ENCODE measurements at regions not wholly inside any gene's neighbourhood (a gene's known extent, or its start where the extent isn't known, plus 50 kb on each side); places are given as distances from the start of the nearest gene placed in this dataset.
"Not testable (repeated sequence)": the region's sequence is repeated elsewhere in the genome, so short reads cannot be mapped to it uniquely, and the experiment has no call there.

GRCh38 chrX:142655507-142655906 is 370.2 kb upstream of the SPANXN4 start:
- Histone ChIP-seq H3K36me3 (replicated peaks) (no peaks in the 10 kb centered on the region), H3K27ac (no peak overlapping the region), H3K27me3 (replicated peaks) (no peaks in the 10 kb centered on the region), H3K4me3 (ENCODE audit: low read depth, low read length) (no peak overlapping the region)
- in situ Hi-C loops (cut with HindIII; ENCODE audit: low pct_ligation_motif_present, low sequenced_read_pairs): no loop called here
- TF ChIP-seq, protein P1, sequence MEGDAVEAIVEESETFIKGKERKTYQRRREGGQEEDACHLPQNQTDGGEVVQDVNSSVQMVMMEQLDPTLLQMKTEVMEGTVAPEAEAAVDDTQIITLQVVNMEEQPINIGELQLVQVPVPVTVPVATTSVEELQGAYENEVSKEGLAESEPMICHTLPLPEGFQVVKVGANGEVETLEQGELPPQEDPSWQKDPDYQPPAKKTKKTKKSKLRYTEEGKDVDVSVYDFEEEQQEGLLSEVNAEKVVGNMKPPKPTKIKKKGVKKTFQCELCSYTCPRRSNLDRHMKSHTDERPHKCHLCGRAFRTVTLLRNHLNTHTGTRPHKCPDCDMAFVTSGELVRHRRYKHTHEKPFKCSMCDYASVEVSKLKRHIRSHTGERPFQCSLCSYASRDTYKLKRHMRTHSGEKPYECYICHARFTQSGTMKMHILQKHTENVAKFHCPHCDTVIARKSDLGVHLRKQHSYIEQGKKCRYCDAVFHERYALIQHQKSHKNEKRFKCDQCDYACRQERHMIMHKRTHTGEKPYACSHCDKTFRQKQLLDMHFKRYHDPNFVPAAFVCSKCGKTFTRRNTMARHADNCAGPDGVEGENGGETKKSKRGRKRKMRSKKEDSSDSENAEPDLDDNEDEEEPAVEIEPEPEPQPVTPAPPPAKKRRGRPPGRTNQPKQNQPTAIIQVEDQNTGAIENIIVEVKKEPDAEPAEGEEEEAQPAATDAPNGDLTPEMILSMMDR (IDR thresholded peaks at IDR 0.05; ENCODE audit: low read depth, low read length, missing control alignments): no peak
- no peak for DNase-seq

DNA sequence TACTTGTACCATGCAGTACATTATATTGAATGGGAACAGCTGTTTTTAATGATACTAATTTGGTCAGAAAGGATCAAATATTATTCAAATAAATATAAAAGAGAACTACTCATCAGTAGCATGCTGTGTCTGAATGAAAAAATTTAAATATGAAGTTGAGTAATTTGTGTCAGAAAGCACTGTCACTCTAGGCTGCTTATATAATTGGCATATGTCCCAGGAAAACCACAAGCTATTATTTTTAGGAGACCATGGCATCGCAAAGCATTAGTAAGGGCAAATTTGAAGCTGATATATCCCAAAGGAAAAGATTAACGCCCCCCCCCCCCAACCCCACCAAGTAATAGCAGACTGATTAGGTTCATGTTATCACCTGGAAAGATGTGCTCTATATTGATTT is 388.5 kb upstream of the SPANXN4 start:
- Histone ChIP-seq H3K4me3 (ENCODE audit: low read depth, low read length) (no peak overlapping the region), H3K27me3 (replicated peaks) (no peaks in the 10 kb centered on the region), H3K36me3 (replicated peaks) (no peaks in the 10 kb centered on the region), H3K27ac (no peak overlapping the region)
- in situ Hi-C loops (cut with HindIII; ENCODE audit: low pct_ligation_motif_present, low sequenced_read_pairs): no loop called here
- DNase-seq: no peak
- TF ChIP-seq, protein P1 (IDR thresholded peaks at IDR 0.05; ENCODE audit: low read depth, low read length, missing control alignments): no peak

DNA sequence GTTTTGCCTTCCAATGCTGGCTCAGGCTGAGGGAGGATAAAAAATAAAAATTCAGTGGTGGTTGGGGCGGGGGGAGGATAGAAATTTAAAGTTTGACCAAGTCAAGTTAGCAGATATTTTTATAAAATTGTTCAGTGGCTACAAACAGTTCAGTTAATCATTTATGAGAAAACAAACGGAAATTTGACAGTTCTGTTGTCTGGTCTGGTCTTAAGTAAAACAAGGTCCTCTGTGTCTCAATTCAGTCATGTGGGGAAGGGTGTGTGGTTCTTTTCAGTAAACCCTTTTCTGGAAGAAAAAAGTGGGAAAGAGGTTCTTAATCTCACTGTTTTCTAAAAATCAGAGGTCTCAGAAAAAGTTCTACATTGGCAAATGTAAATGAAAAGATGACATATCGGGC is 409.1 kb upstream of the SPANXN4 start:
- Histone ChIP-seq H3K36me3 (replicated peaks) (no peaks in the 10 kb centered on the region), H3K27ac (no peak overlapping the region), H3K4me3 (ENCODE audit: low read depth, low read length) (no peak overlapping the region), H3K27me3 (replicated peaks) (no peaks in the 10 kb centered on the region)
- DNase-seq: no peak
- TF ChIP-seq, protein P1 (IDR thresholded peaks at IDR 0.05; ENCODE audit: low read depth, low read length, missing control alignments): no peak
- in situ Hi-C loops (cut with HindIII; ENCODE audit: low pct_ligation_motif_present, low sequenced_read_pairs): no loop called here

GRCh38 chrX:142613403-142613802 is 408.3 kb upstream of the MAGEC2 start:
- in situ Hi-C loops (cut with HindIII; ENCODE audit: low pct_ligation_motif_present, low sequenced_read_pairs): no loop called here
- Histone ChIP-seq H3K36me3 (replicated peaks) (no peaks in the 10 kb centered on the region), H3K4me3 (ENCODE audit: low read depth, low read length) (no peak overlapping the region), H3K27me3 (replicated peaks) (no peaks in the 10 kb centered on the region), H3K27ac (no peak overlapping the region)
- no peak for DNase-seq
- TF ChIP-seq, protein P1 (IDR thresholded peaks at IDR 0.05; ENCODE audit: low read depth, low read length, missing control alignments): no peak

- TF ChIP-seq, protein P1 (IDR thresholded peaks at IDR 0.05; ENCODE audit: low read depth, low read length, missing control alignments): peak; percentile 9
- H3K4me3 ChIP-seq (ENCODE audit: low read depth, low read length); H3K36me3 ChIP-seq (replicated peaks); H3K27ac ChIP-seq; in situ Hi-C loops (cut with HindIII; ENCODE audit: low pct_ligation_motif_present, low sequenced_read_pairs); H3K27me3 ChIP-seq (replicated peaks): not testable (repeated sequence)
- DNase-seq: peak; percentile 0
These were observed 401.5 kb upstream of the MAGEC2 start for GRCh38 chrX:142606629-142607028.

GRCh38 chrX:142601792-142602191 is 396.7 kb upstream of the MAGEC2 start:
- H3K27me3 ChIP-seq (replicated peaks): no peaks in the 10 kb centered on the region
- in situ Hi-C loops (cut with HindIII; ENCODE audit: low pct_ligation_motif_present, low sequenced_read_pairs): no loop called here
- H3K27ac ChIP-seq: no peak overlapping the region
- no peak for DNase-seq
- TF ChIP-seq, protein P1 (IDR thresholded peaks at IDR 0.05; ENCODE audit: low read depth, low read length, missing control alignments): no peak
- H3K4me3 ChIP-seq (ENCODE audit: low read depth, low read length): no peak overlapping the region
- no peaks in the 10 kb centered on the region for H3K36me3 ChIP-seq (replicated peaks)
